ENCODE measurements at regions not wholly inside any gene's neighbourhood (a gene's known extent, or its start where the extent isn't known, plus 50 kb on each side); places are given as distances from the start of the nearest gene placed in this dataset.

DNA sequence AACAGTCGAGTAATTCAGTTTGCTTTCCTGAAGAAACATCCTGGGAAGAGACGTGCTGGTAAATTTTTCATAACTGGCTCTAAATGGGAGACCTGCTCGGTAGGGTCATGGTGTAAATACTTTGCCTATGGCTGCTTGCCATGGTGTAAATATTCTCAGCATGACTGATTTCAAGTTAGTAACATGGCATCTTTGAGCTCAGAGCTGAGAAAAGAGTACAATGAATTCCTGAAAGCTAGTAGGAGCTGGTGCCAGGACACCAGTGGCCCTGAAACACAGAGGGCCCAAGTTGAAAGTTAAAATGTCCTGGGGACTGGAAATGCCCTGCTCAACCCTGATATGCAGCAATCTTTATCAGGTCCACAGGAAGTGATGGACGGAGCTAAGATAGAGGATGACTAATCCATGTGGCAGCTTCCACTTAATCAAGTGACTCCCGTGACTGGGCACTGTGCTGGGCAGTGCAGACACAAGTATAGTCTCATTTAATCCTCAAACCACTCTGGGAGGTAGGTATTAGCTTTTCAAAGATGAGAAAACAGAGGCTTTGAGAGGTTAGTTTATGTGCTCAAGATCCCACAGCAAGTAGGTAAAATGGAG, 130.1 kb upstream of the ADAMTS18 start:
- no peaks in the 10 kb centered on the region for H3K4me1 ChIP-seq

GRCh38 chr16:77569406-77569805, 134.6 kb upstream of the ADAMTS18 start:
- Histone ChIP-seq H3K9ac (no peak overlapping the region), H3K27me3 (ENCODE audit: control insufficient read depth, insufficient read depth, low read length) (no peaks in the 10 kb centered on the region), H3K36me3 (ENCODE audit: control insufficient read depth, insufficient read depth, low read length) (no peaks in the 10 kb centered on the region), H2AFZ (no peak overlapping the region), H3K4me2 (ENCODE audit: low read length) (no peak overlapping the region), H3K9me3 (ENCODE audit: control insufficient read depth, low read length) (no peaks in the 10 kb centered on the region), H3K4me3 (ENCODE audit: low read depth, low read length) (no peak overlapping the region), H3K79me2 (no peaks in the 10 kb centered on the region), H3K4me1 (no peaks in the 10 kb centered on the region), H3K27ac (no peak overlapping the region)
- TF ChIP-seq, protein P1, sequence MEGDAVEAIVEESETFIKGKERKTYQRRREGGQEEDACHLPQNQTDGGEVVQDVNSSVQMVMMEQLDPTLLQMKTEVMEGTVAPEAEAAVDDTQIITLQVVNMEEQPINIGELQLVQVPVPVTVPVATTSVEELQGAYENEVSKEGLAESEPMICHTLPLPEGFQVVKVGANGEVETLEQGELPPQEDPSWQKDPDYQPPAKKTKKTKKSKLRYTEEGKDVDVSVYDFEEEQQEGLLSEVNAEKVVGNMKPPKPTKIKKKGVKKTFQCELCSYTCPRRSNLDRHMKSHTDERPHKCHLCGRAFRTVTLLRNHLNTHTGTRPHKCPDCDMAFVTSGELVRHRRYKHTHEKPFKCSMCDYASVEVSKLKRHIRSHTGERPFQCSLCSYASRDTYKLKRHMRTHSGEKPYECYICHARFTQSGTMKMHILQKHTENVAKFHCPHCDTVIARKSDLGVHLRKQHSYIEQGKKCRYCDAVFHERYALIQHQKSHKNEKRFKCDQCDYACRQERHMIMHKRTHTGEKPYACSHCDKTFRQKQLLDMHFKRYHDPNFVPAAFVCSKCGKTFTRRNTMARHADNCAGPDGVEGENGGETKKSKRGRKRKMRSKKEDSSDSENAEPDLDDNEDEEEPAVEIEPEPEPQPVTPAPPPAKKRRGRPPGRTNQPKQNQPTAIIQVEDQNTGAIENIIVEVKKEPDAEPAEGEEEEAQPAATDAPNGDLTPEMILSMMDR (IDR thresholded peaks at IDR 0.05) = no peak

More for the DNA sequence above, 130.1 kb upstream of the ADAMTS18 start:
- TF ChIP-seq, protein P1 (IDR thresholded peaks at IDR 0.05) = no peak
- H3K9me3 ChIP-seq (ENCODE audit: control insufficient read depth, low read length) = no peaks in the 10 kb centered on the region
- no peak overlapping the region for H3K9ac ChIP-seq
- no peaks in the 10 kb centered on the region for H3K27me3 ChIP-seq (ENCODE audit: control insufficient read depth, insufficient read depth, low read length)
- H3K36me3 ChIP-seq (ENCODE audit: control insufficient read depth, insufficient read depth, low read length) = no peaks in the 10 kb centered on the region
- H3K4me3 ChIP-seq (ENCODE audit: low read depth, low read length) = no peak overlapping the region
- H2AFZ ChIP-seq = no peak overlapping the region
- H3K27ac ChIP-seq = no peak overlapping the region
- H3K79me2 ChIP-seq = no peaks in the 10 kb centered on the region
- no peak overlapping the region for H3K4me2 ChIP-seq (ENCODE audit: low read length)

DNA sequence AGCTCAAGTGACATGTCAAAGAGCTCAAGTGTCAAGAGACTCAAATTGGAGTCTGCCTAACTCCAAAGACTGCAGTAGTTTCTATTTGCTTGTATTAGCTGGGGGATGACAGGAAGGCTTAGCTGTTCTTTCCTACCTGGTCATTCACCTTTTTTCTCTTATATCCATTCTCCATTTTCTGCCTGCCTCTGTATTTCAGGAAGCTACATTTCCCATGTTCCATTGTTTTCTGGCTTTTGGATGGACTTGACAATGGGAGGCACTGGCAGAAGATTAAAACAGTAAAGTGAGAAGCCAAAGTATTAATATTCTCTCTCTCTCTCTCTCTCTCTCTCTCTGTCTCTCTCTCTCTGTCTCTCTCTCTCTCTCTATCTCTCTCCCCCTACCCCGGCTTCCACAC, 135.7 kb upstream of the ADAMTS18 start:
- Histone ChIP-seq H3K79me2 (no peaks in the 10 kb centered on the region), H3K27me3 (ENCODE audit: control insufficient read depth, insufficient read depth, low read length) (no peaks in the 10 kb centered on the region), H3K4me1 (no peaks in the 10 kb centered on the region), H2AFZ (no peak overlapping the region), H3K9ac (no peak overlapping the region), H3K4me3 (ENCODE audit: low read depth, low read length) (no peak overlapping the region), H3K27ac (no peak overlapping the region), H3K9me3 (ENCODE audit: control insufficient read depth, low read length) (no peaks in the 10 kb centered on the region), H3K36me3 (ENCODE audit: control insufficient read depth, insufficient read depth, low read length) (no peaks in the 10 kb centered on the region), H3K4me2 (ENCODE audit: low read length) (no peak overlapping the region)
- TF ChIP-seq, protein P1 (IDR thresholded peaks at IDR 0.05) = no peak

DNA sequence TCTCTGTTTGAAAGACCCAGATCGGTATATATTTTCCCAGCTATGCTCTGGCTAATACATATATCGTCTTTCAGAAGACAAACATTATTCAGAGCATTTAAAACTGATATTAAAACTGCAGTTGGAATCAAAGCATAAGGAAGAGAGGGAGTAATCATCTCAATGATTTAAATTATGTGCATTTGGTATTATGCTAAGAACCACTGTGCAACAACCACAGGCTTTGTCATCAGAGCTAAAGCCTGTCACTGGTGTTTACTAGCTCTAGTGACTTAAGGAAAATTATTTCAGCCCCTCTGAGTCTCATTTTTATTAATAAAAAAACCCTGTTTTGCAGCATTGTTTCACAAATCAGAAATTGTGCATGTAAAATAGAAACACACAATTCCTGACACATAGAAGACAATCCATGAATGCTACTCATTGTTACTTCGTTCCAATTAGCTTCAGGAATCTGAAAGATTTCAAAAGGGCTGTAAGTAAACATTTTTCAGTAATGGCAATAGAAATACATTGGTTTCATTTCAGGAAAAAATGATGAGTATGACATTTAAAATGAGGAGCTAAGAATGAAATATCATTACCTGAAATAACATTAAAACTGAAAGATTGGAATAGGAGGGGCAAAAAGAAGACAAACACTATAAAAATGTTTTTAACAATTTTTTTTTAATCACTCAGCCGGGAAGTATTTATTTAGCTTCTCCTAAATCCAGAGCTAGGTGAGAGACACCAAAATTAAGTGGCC, 136.5 kb upstream of the ADAMTS18 start:
- H3K27me3 ChIP-seq (ENCODE audit: control insufficient read depth, insufficient read depth, low read length) = no peaks in the 10 kb centered on the region
- no peaks in the 10 kb centered on the region for H3K4me1 ChIP-seq
- no peak overlapping the region for H3K4me2 ChIP-seq (ENCODE audit: low read length)
- no peak overlapping the region for H2AFZ ChIP-seq
- no peak overlapping the region for H3K9ac ChIP-seq
- H3K79me2 ChIP-seq = no peaks in the 10 kb centered on the region
- H3K36me3 ChIP-seq (ENCODE audit: control insufficient read depth, insufficient read depth, low read length) = no peaks in the 10 kb centered on the region
- H3K4me3 ChIP-seq (ENCODE audit: low read depth, low read length) = no peak overlapping the region
- no peak overlapping the region for H3K27ac ChIP-seq
- TF ChIP-seq, protein P1 (IDR thresholded peaks at IDR 0.05) = no peak
- H3K9me3 ChIP-seq (ENCODE audit: control insufficient read depth, low read length) = no peaks in the 10 kb centered on the region
